SK-N-MC (cell line): ENCODE measurements at regions not wholly inside any gene's neighbourhood (a gene's known extent, or its start where the extent isn't known, plus 50 kb on each side); places are given as distances from the start of the nearest gene placed in this dataset.

Experiments used
- EZH2 ChIP-seq: fragments of 200-600 bp; sonication (generic); IDR thresholded peaks from one replicate; pipeline ENCODE4 v1.6.1; 2017; ENCODE audit warnings: antibody characterized with exemption
- POLR2AphosphoS5 ChIP-seq: IDR thresholded peaks from 2 replicates; pipeline ENCODE4 v1.6.1; 2012; ENCODE audit warnings: mild to moderate bottlenecking, low read depth, low read length, borderline replicate concordance

DNA sequence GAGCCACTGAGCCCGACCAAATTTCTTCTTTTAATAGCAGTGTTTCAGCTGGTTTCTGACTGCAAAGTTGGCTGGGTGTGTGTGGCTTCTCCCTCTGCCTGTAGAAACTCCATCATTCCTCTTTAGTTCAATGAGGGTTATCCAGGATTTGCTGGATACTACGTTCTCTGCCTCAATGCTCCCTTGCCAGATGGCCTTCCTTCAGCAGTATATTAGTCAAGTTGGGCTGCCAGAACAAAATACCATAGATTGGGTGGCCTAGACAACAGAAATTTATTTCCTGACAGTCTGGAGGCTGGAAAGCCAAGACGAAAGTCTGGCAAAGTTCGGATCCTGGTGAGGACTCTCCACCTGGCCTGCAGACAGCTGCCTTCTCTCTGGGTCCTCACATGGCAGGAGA is 103.7 kb downstream of the NOG start:
- TF ChIP-seq EZH2, result no peak
- TF ChIP-seq POLR2AphosphoS5, result no peak
